H1 (cell line): ENCODE measurements at regions not wholly inside any gene's neighbourhood (a gene's known extent, or its start where the extent isn't known, plus 50 kb on each side); places are given as distances from the start of the nearest gene placed in this dataset.
"Not testable (repeated sequence)": the region's sequence is repeated elsewhere in the genome, so short reads cannot be mapped to it uniquely, and the experiment has no call there.

Experiments
- CTCF ChIA-PET: fragments of 300-600 bp; sonication (Branson Sonifier 250); formaldehyde crosslinking; loops from one replicate; lab custom pipeline; 2021; ENCODE audit not compliant: partially characterized antibody; lab: Charles Lee
- POLR2A ChIA-PET: fragments of 300-600 bp; sonication (Branson Sonifier 250); formaldehyde crosslinking; loops from one replicate; lab custom pipeline; 2021; ENCODE audit warnings: inconsistent platforms; ENCODE audit not compliant: partially characterized antibody; lab: Charles Lee
- DNase-seq, 2 experiments: peaks; one replicate each; pipeline versions ENCODE4 v3.0.0 to v3.0.0-alpha.2; 2010 to 2022; ENCODE audit warnings: low spot score in 2 of 2, low read depth in 1 of 2, mixed read lengths in 1 of 2
- FAIRE-seq: peaks from 2 replicates; lab custom pipeline; 2011; peaks lifted over from hg19 to GRCh38; lab: Jason Lieb, UNC
- H2AFZ ChIP-seq: 2 replicates; pipeline ENCODE4 v1.8.1; 2012; ENCODE audit warnings: low read length, inconsistent platforms
- H2AK5ac ChIP-seq: 2 replicates; pipeline ENCODE4 v1.6.1; 2013; ENCODE audit warnings: low read depth, low read length
- H2BK120ac ChIP-seq: replicated peaks from 2 replicates; pipeline ENCODE3; 2013; ENCODE audit warnings: low read depth, low read length, inconsistent platforms
- H2BK12ac ChIP-seq: 2 replicates; pipeline ENCODE4 v1.6.1; 2013; ENCODE audit warnings: low read depth, low read length
- H2BK15ac ChIP-seq: 2 replicates; pipeline ENCODE4 v1.6.1; 2013; ENCODE audit warnings: low read length
- H2BK20ac ChIP-seq: 2 replicates; pipeline ENCODE4 v1.6.1; 2013; ENCODE audit warnings: low read length
- H2BK5ac ChIP-seq: 2 replicates; pipeline ENCODE4 v1.6.1; 2013; ENCODE audit warnings: low read depth, low read length
- H3K14ac ChIP-seq: 2 replicates; pipeline ENCODE4 v1.6.1; 2013; ENCODE audit warnings: inconsistent platforms; ENCODE audit not compliant: insufficient read length
- H3K18ac ChIP-seq: 2 replicates; pipeline ENCODE4 v1.6.1; 2013; ENCODE audit warnings: low read length; ENCODE audit errors: extremely low read depth
- H3K23ac ChIP-seq: 2 replicates; pipeline ENCODE4 v1.6.1; 2013; ENCODE audit warnings: inconsistent platforms; ENCODE audit not compliant: insufficient read length
- H3K23me2 ChIP-seq: 2 replicates; pipeline ENCODE4 v1.6.1; 2013; ENCODE audit warnings: low read depth, low read length
- H3K27ac ChIP-seq: 2 replicates; pipeline ENCODE4 v1.6.1; 2011; ENCODE audit warnings: low read depth, low read length, inconsistent platforms
- H3K27me3 ChIP-seq, 4 experiments: replicated peaks in 1 of 4; 1 replicate in 1 of 4; 2 replicates in 3 of 4; pipeline versions ENCODE4 v1.6.1 to v1.8.1; 2011 to 2013; ENCODE audit warnings: low read length in 3 of 4, mild to moderate bottlenecking in 3 of 4, inconsistent platforms in 2 of 4, mixed read lengths in 2 of 4, moderate library complexity in 1 of 4; ENCODE audit not compliant: control insufficient read depth in 3 of 4, insufficient read depth in 3 of 4; ENCODE audit errors: extremely low read depth in 1 of 4
- H3K36me3 ChIP-seq, 4 experiments: 2 replicates each; pipeline versions ENCODE4 v1.6.1 to v1.8.1; 2011 to 2013; ENCODE audit warnings: mild to moderate bottlenecking in 4 of 4, low read length in 3 of 4, moderate library complexity in 2 of 4, control low read depth in 1 of 4, inconsistent platforms in 1 of 4; ENCODE audit not compliant: insufficient read depth in 4 of 4, control insufficient read depth in 2 of 4
- H3K4ac ChIP-seq: replicated peaks from 2 replicates; pipeline ENCODE3; 2013; ENCODE audit warnings: low read length, low read depth, mixed read lengths, inconsistent platforms; ENCODE audit not compliant: insufficient read length
- H3K4me1 ChIP-seq, 4 experiments: replicated peaks in 1 of 4; 1 replicate in 1 of 4; 2 replicates in 3 of 4; pipeline versions ENCODE4 v1.6.1 to v1.8.1; 2011 to 2013; ENCODE audit warnings: low read length in 3 of 4, inconsistent platforms in 2 of 4, mixed read lengths in 1 of 4; ENCODE audit not compliant: insufficient read depth in 4 of 4, control insufficient read depth in 3 of 4
- H3K4me2 ChIP-seq, 2 experiments: 2 replicates each; pipeline versions ENCODE4 v1.6.1 to v1.8.1; 2011 to 2013; ENCODE audit warnings: low read depth in 2 of 2, low read length in 2 of 2, control low read depth in 1 of 2, inconsistent platforms in 1 of 2, mild to moderate bottlenecking in 1 of 2; ENCODE audit not compliant: insufficient read depth in 1 of 2
- H3K4me3 ChIP-seq, 4 experiments: fragments of 200-600, 300-600 bp in 1 of 4; sonication (generic), shearing (Covaris generic), sonication (Bioruptor Twin) in 1 of 4; 2 replicates each; pipeline versions ENCODE4 v1.5.1 to v1.8.1; 2011 to 2016; ENCODE audit warnings: low read length in 4 of 4, low read depth in 3 of 4, control low read depth in 2 of 4, inconsistent platforms in 2 of 4, mild to moderate bottlenecking in 2 of 4, mixed read lengths in 1 of 4, moderate library complexity in 1 of 4; ENCODE audit not compliant: insufficient read depth in 2 of 4; ENCODE audit errors: extremely low read depth in 1 of 4
- H3K56ac ChIP-seq: replicated peaks from 2 replicates; pipeline ENCODE3; 2013; ENCODE audit warnings: low read depth, mild to moderate bottlenecking, mixed read lengths, low read length, inconsistent platforms; ENCODE audit not compliant: insufficient read length
- H3K79me1 ChIP-seq: 2 replicates; pipeline ENCODE4 v1.6.1; 2013; ENCODE audit warnings: low read depth, low read length, control low read depth
- H3K79me2 ChIP-seq, 2 experiments: 2 replicates each; pipeline versions ENCODE4 v1.6.1 to v1.8.1; 2012 to 2013; ENCODE audit warnings: low read length in 2 of 2, mild to moderate bottlenecking in 2 of 2, inconsistent platforms in 1 of 2; ENCODE audit not compliant: insufficient read depth in 2 of 2, control insufficient read depth in 1 of 2
- H3K9ac ChIP-seq, 4 experiments: replicated peaks in 1 of 4; 1 replicate in 1 of 4; 2 replicates in 3 of 4; pipeline versions ENCODE4 v1.6.1 to v1.8.1; 2011 to 2013; ENCODE audit warnings: low read depth in 3 of 4, low read length in 3 of 4, control low read depth in 2 of 4, mild to moderate bottlenecking in 2 of 4, moderate library complexity in 2 of 4, inconsistent platforms in 1 of 4; ENCODE audit errors: extremely low read depth in 1 of 4
- H3K9me3 ChIP-seq, 2 experiments: 2 replicates each; pipeline versions ENCODE4 v1.6.1 to v1.8.1; 2012 to 2013; ENCODE audit warnings: mild to moderate bottlenecking in 2 of 2, moderate library complexity in 2 of 2, control low read depth in 1 of 2, inconsistent platforms in 1 of 2, low read depth in 1 of 2, low read length in 1 of 2, mixed read lengths in 1 of 2; ENCODE audit not compliant: insufficient read depth in 2 of 2
- H4K20me1 ChIP-seq, 2 experiments: replicated peaks in 1 of 2; 2 replicates each; pipeline versions ENCODE3 to v1.8.1; 2011 to 2013; ENCODE audit warnings: inconsistent platforms in 2 of 2, low read length in 2 of 2, mild to moderate bottlenecking in 1 of 2; ENCODE audit not compliant: insufficient read depth in 2 of 2, control insufficient read depth in 1 of 2
- H4K5ac ChIP-seq: 2 replicates; pipeline ENCODE4 v1.6.1; 2013; ENCODE audit warnings: low read length, low read depth, mixed read lengths, inconsistent platforms; ENCODE audit not compliant: insufficient read length
- H4K8ac ChIP-seq: 2 replicates; pipeline ENCODE4 v1.8.0; 2013; ENCODE audit warnings: mild to moderate bottlenecking, moderate library complexity, low read length, inconsistent platforms; ENCODE audit not compliant: insufficient read depth; ENCODE audit errors: extremely low read depth
- H4K91ac ChIP-seq: replicated peaks from 2 replicates; pipeline ENCODE3; 2013; ENCODE audit warnings: low read length, mixed read lengths, inconsistent platforms; ENCODE audit not compliant: insufficient read length
- WGBS, 2 experiments: shearing (Covaris generic) in 1 of 2; methylation state at CpG; one replicate each; pipeline versions ENCODE4 v1.1.6 to v1.1.7; 2013 to 2015; ENCODE audit warnings: low lambda C conversion rate in 2 of 2, mixed read lengths in 2 of 2, inconsistent platforms in 1 of 2, low coverage in 1 of 2, missing lambda C conversion rate in 1 of 2; ENCODE audit not compliant: insufficient replicate concordance in 2 of 2, insufficient coverage in 1 of 2, insufficient read length in 1 of 2; ENCODE audit errors: extremely low coverage in 1 of 2, missing lambda C conversion rate in 1 of 2; 5-methylcytosine and 5-hydroxymethylcytosine counted together

- H2BK20ac ChIP-seq, H3K23me2 ChIP-seq, H2BK120ac ChIP-seq, DNase-seq, H3K9me3 ChIP-seq, H3K23ac ChIP-seq, H2AK5ac ChIP-seq, H4K8ac ChIP-seq, H3K27me3 ChIP-seq, H3K4ac ChIP-seq, CTCF ChIA-PET, H3K4me3 ChIP-seq, H3K9ac ChIP-seq, H2BK5ac ChIP-seq, H3K18ac ChIP-seq, H2BK15ac ChIP-seq, H3K4me1 ChIP-seq, H4K20me1 ChIP-seq, H2BK12ac ChIP-seq, POLR2A ChIA-PET, H3K56ac ChIP-seq, H2AFZ ChIP-seq, H3K4me2 ChIP-seq, H3K79me2 ChIP-seq, H3K36me3 ChIP-seq, H3K27ac ChIP-seq, H4K91ac ChIP-seq, H3K14ac ChIP-seq, FAIRE-seq, H4K5ac ChIP-seq, H3K79me1 ChIP-seq: not testable (repeated sequence)
- WGBS, 2 experiments: 83% methylated on average over 5 of the region's 5 CpGs; no CpG with 5 or more reads in 1 of the 2 experiments
Measured at GRCh38 chr1:234779600-234779999, 169.6 kb upstream of the IRF2BP2 start.
